ENCODE measurements at regions not wholly inside any gene's neighbourhood (a gene's known extent, or its start where the extent isn't known, plus 50 kb on each side); places are given as distances from the start of the nearest gene placed in this dataset.

- no peak for DNase-seq (ENCODE audit: low read depth)
- no peak overlapping the region for H3K4me3 ChIP-seq (replicated peaks; ENCODE audit: low read depth, low read length)
- TF ChIP-seq, protein P1, sequence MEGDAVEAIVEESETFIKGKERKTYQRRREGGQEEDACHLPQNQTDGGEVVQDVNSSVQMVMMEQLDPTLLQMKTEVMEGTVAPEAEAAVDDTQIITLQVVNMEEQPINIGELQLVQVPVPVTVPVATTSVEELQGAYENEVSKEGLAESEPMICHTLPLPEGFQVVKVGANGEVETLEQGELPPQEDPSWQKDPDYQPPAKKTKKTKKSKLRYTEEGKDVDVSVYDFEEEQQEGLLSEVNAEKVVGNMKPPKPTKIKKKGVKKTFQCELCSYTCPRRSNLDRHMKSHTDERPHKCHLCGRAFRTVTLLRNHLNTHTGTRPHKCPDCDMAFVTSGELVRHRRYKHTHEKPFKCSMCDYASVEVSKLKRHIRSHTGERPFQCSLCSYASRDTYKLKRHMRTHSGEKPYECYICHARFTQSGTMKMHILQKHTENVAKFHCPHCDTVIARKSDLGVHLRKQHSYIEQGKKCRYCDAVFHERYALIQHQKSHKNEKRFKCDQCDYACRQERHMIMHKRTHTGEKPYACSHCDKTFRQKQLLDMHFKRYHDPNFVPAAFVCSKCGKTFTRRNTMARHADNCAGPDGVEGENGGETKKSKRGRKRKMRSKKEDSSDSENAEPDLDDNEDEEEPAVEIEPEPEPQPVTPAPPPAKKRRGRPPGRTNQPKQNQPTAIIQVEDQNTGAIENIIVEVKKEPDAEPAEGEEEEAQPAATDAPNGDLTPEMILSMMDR (IDR thresholded peaks at IDR 0.05; ENCODE audit: low read length, missing control alignments): no peak
These were observed 1570.0 kb upstream of the DEFB115 start for GRCh38 chr20:29687438-29687837.

DNA sequence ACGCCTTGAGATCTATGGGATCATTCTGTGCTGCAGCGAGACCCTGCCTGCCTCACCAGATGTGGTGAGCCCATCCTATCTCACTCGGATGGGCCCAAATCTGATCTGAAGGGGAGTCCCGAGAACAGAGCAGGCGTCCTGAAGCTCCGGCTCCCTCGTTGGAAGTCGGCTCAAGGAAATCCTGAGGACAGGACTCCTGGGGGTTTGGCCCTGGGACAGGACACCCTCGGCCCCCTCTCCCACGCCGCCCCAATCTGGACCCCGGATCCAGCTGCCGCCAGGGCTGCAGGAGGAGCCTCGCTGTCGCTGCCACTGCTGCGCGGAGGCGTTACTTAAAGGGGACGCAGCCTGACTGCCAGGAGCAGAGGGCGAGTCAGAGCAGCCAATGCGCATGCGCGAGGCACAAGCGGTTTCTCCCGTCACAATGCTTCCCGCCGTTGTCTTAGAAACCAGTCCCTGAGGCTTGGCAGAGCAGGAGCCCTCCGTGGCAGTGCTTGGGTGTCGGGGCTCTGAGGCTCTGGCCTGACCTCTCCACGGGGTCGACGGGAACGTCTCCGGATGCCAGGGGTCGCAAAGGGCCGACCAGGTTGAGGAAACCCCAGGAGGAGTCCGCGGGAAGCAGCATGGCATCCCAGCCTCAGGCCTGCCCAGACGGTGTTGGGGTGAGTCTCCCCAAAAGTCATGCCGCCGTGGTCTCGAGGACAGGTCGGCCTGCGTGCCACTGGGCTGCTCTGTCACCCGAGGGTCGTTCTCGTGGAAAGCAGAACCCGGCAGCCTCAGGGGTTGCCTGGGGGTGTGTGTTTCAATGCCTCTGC is 1567.8 kb upstream of the DEFB115 start:
- DNase-seq (ENCODE audit: low read depth): peak; percentile 28
- TF ChIP-seq, protein P1 (IDR thresholded peaks at IDR 0.05; ENCODE audit: low read length, missing control alignments): no peak
- no peak overlapping the region for H3K4me3 ChIP-seq (replicated peaks; ENCODE audit: low read depth, low read length)

DNA sequence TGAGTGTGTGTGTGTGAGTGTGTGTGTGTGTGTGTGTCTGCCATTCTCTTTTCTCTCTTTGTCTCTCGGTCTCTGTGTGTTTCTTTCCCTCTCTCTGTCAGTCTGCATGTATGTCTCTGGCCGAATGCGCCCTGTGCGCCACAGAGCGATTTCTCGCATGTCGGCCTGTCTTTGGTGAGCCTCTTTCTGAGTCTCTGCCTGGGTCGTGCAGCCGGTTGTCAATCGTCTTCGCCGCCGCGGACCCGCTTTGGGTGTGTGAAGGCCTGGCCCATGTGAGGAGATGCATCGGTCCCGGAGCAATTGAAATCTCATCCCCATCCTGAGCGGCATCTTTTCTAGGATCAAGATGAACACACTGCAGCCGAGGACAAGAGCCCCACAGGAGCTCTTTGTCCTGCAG is 1567.2 kb upstream of the DEFB115 start:
- H3K4me3 ChIP-seq (replicated peaks; ENCODE audit: low read depth, low read length): no peak overlapping the region
- TF ChIP-seq, protein P1 (IDR thresholded peaks at IDR 0.05; ENCODE audit: low read length, missing control alignments): no peak
- no peak for DNase-seq (ENCODE audit: low read depth)

- H3K4me3 ChIP-seq (replicated peaks; ENCODE audit: low read depth, low read length): no peak overlapping the region
- no peak for DNase-seq (ENCODE audit: low read depth)
- TF ChIP-seq, protein P1 (IDR thresholded peaks at IDR 0.05; ENCODE audit: low read length, missing control alignments): no peak
These were observed 1516.9 kb upstream of the DEFB115 start for GRCh38 chr20:29740601-29740950.

DNA sequence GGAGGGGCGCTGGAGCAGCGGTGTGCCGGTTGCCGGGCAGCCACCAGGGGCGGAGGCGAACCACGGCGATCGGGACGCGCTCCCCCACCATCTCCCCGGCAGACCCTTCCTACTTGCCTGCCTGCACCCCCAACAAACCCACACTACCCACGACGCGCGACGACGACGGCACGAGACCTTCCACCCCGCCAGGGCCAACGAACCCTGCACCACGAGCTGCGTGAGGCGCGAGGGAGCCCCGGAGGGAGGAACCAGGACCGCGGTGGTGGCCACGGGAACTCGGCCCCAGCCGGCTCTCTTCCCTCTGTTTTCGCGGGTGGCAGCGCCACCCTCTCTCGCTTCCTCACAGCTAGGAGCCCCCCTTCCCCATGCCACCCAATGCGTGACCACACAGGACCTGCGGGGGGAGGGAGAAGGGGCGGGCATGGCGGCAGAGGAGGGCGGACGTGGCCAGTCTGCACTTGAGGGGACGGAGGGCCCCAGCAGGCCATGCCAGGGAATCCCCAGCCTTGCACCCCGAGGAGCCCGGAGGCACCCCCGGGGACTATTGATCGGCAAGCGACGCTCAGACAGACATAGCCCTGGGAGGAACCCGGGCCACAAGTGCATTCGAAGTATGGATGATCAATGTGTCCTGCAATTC is 1516.4 kb upstream of the DEFB115 start:
- TF ChIP-seq, protein P1 (IDR thresholded peaks at IDR 0.05; ENCODE audit: low read length, missing control alignments): no peak
- no peak overlapping the region for H3K4me3 ChIP-seq (replicated peaks; ENCODE audit: low read depth, low read length)
- no peak for DNase-seq (ENCODE audit: low read depth)

GRCh38 chr20:29741594-29741893 is 1515.9 kb upstream of the DEFB115 start:
- DNase-seq (ENCODE audit: low read depth): no peak
- TF ChIP-seq, protein P1 (IDR thresholded peaks at IDR 0.05; ENCODE audit: low read length, missing control alignments): no peak

More at GRCh38 chr20:29741594-29741893, 1515.9 kb upstream of the DEFB115 start:
- H3K4me3 ChIP-seq (replicated peaks; ENCODE audit: low read depth, low read length): no peak overlapping the region
